ENCODE measurements at regions not wholly inside any gene's neighbourhood (a gene's known extent, or its start where the extent isn't known, plus 50 kb on each side); places are given as distances from the start of the nearest gene placed in this dataset.

GRCh38 chr5:61860978-61861377, 445.0 kb upstream of the KIF2A start:
- no peaks in the 10 kb centered on the region for H3K27me3 Mint-ChIP-seq (ENCODE audit: unreplicated experiment)
- no peak overlapping the region for H3K4me3 Mint-ChIP-seq (ENCODE audit: unreplicated experiment)
- no peak overlapping the region for H3K27ac Mint-ChIP-seq (ENCODE audit: unreplicated experiment)
- no peak for TF ChIP-seq CTCF (IDR thresholded peaks at IDR 0.05; ENCODE audit: unreplicated experiment)
- no peak for DNase-seq (ENCODE audit: low spot score)
- H3K9me3 Mint-ChIP-seq (ENCODE audit: unreplicated experiment): no peaks in the 10 kb centered on the region
- H3K4me1 Mint-ChIP-seq (ENCODE audit: unreplicated experiment): no peaks in the 10 kb centered on the region
- no peaks in the 10 kb centered on the region for H3K36me3 Mint-ChIP-seq (ENCODE audit: low read depth, unreplicated experiment)

GRCh38 chr5:61866930-61867329, 439.1 kb upstream of the KIF2A start:
- Mint-ChIP-seq H3K27ac (ENCODE audit: unreplicated experiment) (no peak overlapping the region), H3K4me1 (ENCODE audit: unreplicated experiment) (no peaks in the 10 kb centered on the region), H3K9me3 (ENCODE audit: unreplicated experiment) (peaks cover 10% of the 10 kb centered on the region), H3K36me3 (ENCODE audit: low read depth, unreplicated experiment) (peaks cover 7% of the 10 kb centered on the region), H3K4me3 (ENCODE audit: unreplicated experiment) (no peak overlapping the region), H3K27me3 (ENCODE audit: unreplicated experiment) (peaks cover 4% of the 10 kb centered on the region)
- no peak for TF ChIP-seq CTCF (IDR thresholded peaks at IDR 0.05; ENCODE audit: unreplicated experiment)
- no peak for DNase-seq (ENCODE audit: low spot score)

- Mint-ChIP-seq H3K27ac (ENCODE audit: unreplicated experiment) (no peak overlapping the region), H3K4me1 (ENCODE audit: unreplicated experiment) (no peaks in the 10 kb centered on the region), H3K4me3 (ENCODE audit: unreplicated experiment) (no peak overlapping the region), H3K9me3 (ENCODE audit: unreplicated experiment) (peaks cover 23% of the 10 kb centered on the region), H3K27me3 (ENCODE audit: unreplicated experiment) (peaks cover 4% of the 10 kb centered on the region), H3K36me3 (ENCODE audit: low read depth, unreplicated experiment) (peaks cover 14% of the 10 kb centered on the region)
- no peak for DNase-seq (ENCODE audit: low spot score)
- no peak for TF ChIP-seq CTCF (IDR thresholded peaks at IDR 0.05; ENCODE audit: unreplicated experiment)
Measured at GRCh38 chr5:61869333-61869732, 436.7 kb upstream of the KIF2A start.

- no peak for TF ChIP-seq CTCF (IDR thresholded peaks at IDR 0.05; ENCODE audit: unreplicated experiment)
- Mint-ChIP-seq H3K4me1 (ENCODE audit: unreplicated experiment) (no peaks in the 10 kb centered on the region), H3K36me3 (ENCODE audit: low read depth, unreplicated experiment) (no peaks in the 10 kb centered on the region), H3K4me3 (ENCODE audit: unreplicated experiment) (no peak overlapping the region), H3K27me3 (ENCODE audit: unreplicated experiment) (no peaks in the 10 kb centered on the region), H3K9me3 (ENCODE audit: unreplicated experiment) (peaks cover 1% of the 10 kb centered on the region), H3K27ac (ENCODE audit: unreplicated experiment) (no peak overlapping the region)
- no peak for DNase-seq (ENCODE audit: low spot score)
Measured at GRCh38 chr5:61878471-61878870, 427.5 kb upstream of the KIF2A start.

GRCh38 chr5:61881821-61882487, 424.1 kb upstream of the KIF2A start:
- Mint-ChIP-seq H3K4me1 (ENCODE audit: unreplicated experiment) (no peaks in the 10 kb centered on the region), H3K4me3 (ENCODE audit: unreplicated experiment) (no peak overlapping the region), H3K9me3 (ENCODE audit: unreplicated experiment) (no peaks in the 10 kb centered on the region), H3K36me3 (ENCODE audit: low read depth, unreplicated experiment) (no peaks in the 10 kb centered on the region), H3K27ac (ENCODE audit: unreplicated experiment) (no peak overlapping the region), H3K27me3 (ENCODE audit: unreplicated experiment) (peaks cover 2% of the 10 kb centered on the region)
- no peak for TF ChIP-seq CTCF (IDR thresholded peaks at IDR 0.05; ENCODE audit: unreplicated experiment)
- DNase-seq (ENCODE audit: low spot score): no peak
